Breast epithelium (tissue), 3 donors: ENCODE measurements at regions not wholly inside any gene's neighbourhood (a gene's known extent, or its start where the extent isn't known, plus 50 kb on each side); places are given as distances from the start of the nearest gene placed in this dataset.

ENCODE experiments used
- CTCF ChIP-seq, 3 donors: fragments of 450-650 bp; IDR thresholded peaks; one replicate each; pipeline ENCODE4 v1.5.1; 2016 to 2017; ENCODE audit warnings: antibody characterized with exemption in 3 of 3, mild to moderate bottlenecking in 3 of 3, moderate library complexity in 3 of 3
- POLR2A ChIP-seq: fragments of 450-650 bp; IDR thresholded peaks from one replicate; pipeline ENCODE4 v1.6.1; 2016; ENCODE audit warnings: antibody characterized with exemption, mild to moderate bottlenecking, moderate library complexity
- POLR2AphosphoS5 ChIP-seq, 3 donors: sonication (generic); formaldehyde crosslinking; IDR thresholded peaks; one replicate each; pipeline ENCODE4 v1.6.1; 2017; ENCODE audit warnings: antibody characterized with exemption in 3 of 3

- TF ChIP-seq CTCF (IDR thresholded peaks at IDR 0.05) (no peak), POLR2A (no peak), POLR2AphosphoS5 (IDR thresholded peaks at IDR 0.05) (no peak)
Observed at GRCh38 chr12:59039005-59039404, 118.7 kb upstream of the LRIG3 start.
